ENCODE measurements at regions not wholly inside any gene's neighbourhood (a gene's known extent, or its start where the extent isn't known, plus 50 kb on each side); places are given as distances from the start of the nearest gene placed in this dataset.

GRCh38 chr4:97300561-97300960 is 842.7 kb downstream of the STPG2 start:
- TF ChIP-seq CTCF (conservative IDR thresholded peaks at IDR 0.05; ENCODE audit: low read length) (no peak), EZH2phosphoT487 (IDR thresholded peaks at IDR 0.05; ENCODE audit: borderline replicate concordance, low read depth, low read length) (no peak)

Data from OCI-LY7 (cell line).